Middle frontal gyrus (tissue), 1 donor: ENCODE measurements at regions not wholly inside any gene's neighbourhood (a gene's known extent, or its start where the extent isn't known, plus 50 kb on each side); places are given as distances from the start of the nearest gene placed in this dataset.

Source experiments
- DNase-seq: peaks from one replicate; pipeline ENCODE4 v3.0.0-alpha.2; 2015; ENCODE audit warnings: low spot score; ENCODE audit errors: extremely low spot score

- DNase-seq, result no peak
Measured at GRCh38 chr6:3557336-3557735, 100.5 kb upstream of the SLC22A23 start.

GRCh38 chr6:3553254-3553653 lies 96.4 kb upstream of the SLC22A23 start:
- no peak for DNase-seq

- no peak for DNase-seq
Measured at GRCh38 chr6:3551716-3552511, 95.1 kb upstream of the SLC22A23 start.

GRCh38 chr6:3549314-3549940 lies 92.6 kb upstream of the SLC22A23 start:
- no peak for DNase-seq

- DNase-seq, result no peak
Measured at GRCh38 chr6:3546121-3546520, 89.3 kb upstream of the SLC22A23 start.

GRCh38 chr6:3545156-3545555 lies 88.3 kb upstream of the SLC22A23 start:
- DNase-seq, result no peak

GRCh38 chr6:3542032-3542640 lies 85.3 kb upstream of the SLC22A23 start:
- DNase-seq, result no peak

- no peak for DNase-seq
Measured at GRCh38 chr6:3541006-3541585, 84.2 kb upstream of the SLC22A23 start.

- no peak for DNase-seq
Measured at GRCh38 chr6:3540253-3540820, 83.5 kb upstream of the SLC22A23 start.

- no peak for DNase-seq
Measured at GRCh38 chr6:3538536-3538935, 81.7 kb upstream of the SLC22A23 start.

- DNase-seq, result no peak
Measured at GRCh38 chr6:3536901-3537300, 80.1 kb upstream of the SLC22A23 start.

- no peak for DNase-seq
Measured at GRCh38 chr6:3535776-3536435, 79.1 kb upstream of the SLC22A23 start.

GRCh38 chr6:3535033-3535775 lies 78.4 kb upstream of the SLC22A23 start:
- no peak for DNase-seq

GRCh38 chr6:3534599-3534998 lies 77.7 kb upstream of the SLC22A23 start:
- DNase-seq, result no peak

- DNase-seq, result no peak
Measured at GRCh38 chr6:3533981-3534380, 77.1 kb upstream of the SLC22A23 start.

GRCh38 chr6:3532296-3532916 lies 75.6 kb upstream of the SLC22A23 start:
- DNase-seq, result no peak

GRCh38 chr6:3531481-3531880 lies 74.6 kb upstream of the SLC22A23 start:
- no peak for DNase-seq

- DNase-seq, result no peak
Measured at GRCh38 chr6:3530515-3530914, 73.7 kb upstream of the SLC22A23 start.

GRCh38 chr6:3529721-3530120 lies 72.9 kb upstream of the SLC22A23 start:
- DNase-seq, result no peak

GRCh38 chr6:3529232-3529631 lies 72.4 kb upstream of the SLC22A23 start:
- DNase-seq, result no peak
